ENCODE measurements at regions not wholly inside any gene's neighbourhood (a gene's known extent, or its start where the extent isn't known, plus 50 kb on each side); places are given as distances from the start of the nearest gene placed in this dataset.
"Not testable (repeated sequence)": the region's sequence is repeated elsewhere in the genome, so short reads cannot be mapped to it uniquely, and the experiment has no call there.

- Histone ChIP-seq H3K4me1 (replicated peaks) (no peaks in the 10 kb centered on the region), H3K36me3 (no peaks in the 10 kb centered on the region), H3K27me3 (replicated peaks; ENCODE audit: insufficient read depth) (no peaks in the 10 kb centered on the region), H3K27ac (no peak overlapping the region), H3K4me3 (no peak overlapping the region), H3K9me3 (no peaks in the 10 kb centered on the region)
- no peak for DNase-seq (ENCODE audit: low spot score)
- TF ChIP-seq CTCF (IDR thresholded peaks at IDR 0.05) (no peak), POLR2A (IDR thresholded peaks at IDR 0.05) (no peak), POLR2AphosphoS5 (IDR thresholded peaks at IDR 0.05) (no peak)
- WGBS = 33% methylated on average over 2 of the region's 2 CpGs
- intact Hi-C loops (cut with DNase I) = no loop called here
These were observed 842.1 kb upstream of the ADGRB3 start for GRCh38 chr6:67792996-67793395.

GRCh38 chr6:67790569-67790968, 844.5 kb upstream of the ADGRB3 start:
- Histone ChIP-seq H3K27ac (no peak overlapping the region), H3K27me3 (replicated peaks; ENCODE audit: insufficient read depth) (no peaks in the 10 kb centered on the region), H3K9me3 (no peaks in the 10 kb centered on the region), H3K4me1 (replicated peaks) (no peaks in the 10 kb centered on the region), H3K4me3 (no peak overlapping the region), H3K36me3 (no peaks in the 10 kb centered on the region)
- DNase-seq (ENCODE audit: low spot score) = no peak
- intact Hi-C loops (cut with DNase I) = no loop called here
- 58% methylated on average over 1 of the region's 1 CpG for WGBS
- no peak for TF ChIP-seq POLR2A (IDR thresholded peaks at IDR 0.05)
- no peak for TF ChIP-seq POLR2AphosphoS5 (IDR thresholded peaks at IDR 0.05)
- TF ChIP-seq CTCF (IDR thresholded peaks at IDR 0.05) = no peak

- H3K4me1 ChIP-seq (replicated peaks); H3K27ac ChIP-seq; intact Hi-C loops (cut with DNase I); H3K4me3 ChIP-seq; H3K9me3 ChIP-seq; H3K36me3 ChIP-seq; H3K27me3 ChIP-seq (replicated peaks; ENCODE audit: insufficient read depth); DNase-seq (ENCODE audit: low spot score): not testable (repeated sequence)
- WGBS = 75% methylated on average over 1 of the region's 1 CpG
These were observed 848.0 kb upstream of the ADGRB3 start for GRCh38 chr6:67787119-67787518.

- no peaks in the 10 kb centered on the region for H3K36me3 ChIP-seq
- no peak overlapping the region for H3K27ac ChIP-seq
- no peaks in the 10 kb centered on the region for H3K27me3 ChIP-seq (replicated peaks; ENCODE audit: insufficient read depth)
- H3K9me3 ChIP-seq = no peaks in the 10 kb centered on the region
- H3K4me3 ChIP-seq = no peak overlapping the region
- WGBS = 69% methylated on average over 3 of the region's 3 CpGs
- intact Hi-C loops (cut with DNase I) = no loop called here
- no peak for DNase-seq (ENCODE audit: low spot score)
- H3K4me1 ChIP-seq (replicated peaks) = no peaks in the 10 kb centered on the region
- TF ChIP-seq POLR2AphosphoS5 (IDR thresholded peaks at IDR 0.05) (no peak), CTCF (IDR thresholded peaks at IDR 0.05) (no peak), POLR2A (IDR thresholded peaks at IDR 0.05) (no peak)
These were observed 855.2 kb upstream of the ADGRB3 start for GRCh38 chr6:67779876-67780275.

GRCh38 chr6:67775333-67775732, 859.7 kb upstream of the ADGRB3 start:
- Histone ChIP-seq H3K36me3 (no peaks in the 10 kb centered on the region), H3K9me3 (no peaks in the 10 kb centered on the region), H3K4me3 (no peak overlapping the region), H3K27me3 (replicated peaks; ENCODE audit: insufficient read depth) (no peaks in the 10 kb centered on the region), H3K27ac (no peak overlapping the region), H3K4me1 (replicated peaks) (no peaks in the 10 kb centered on the region)
- 69% methylated on average over 1 of the region's 1 CpG for WGBS
- intact Hi-C loops (cut with DNase I) = no loop called here
- no peak for TF ChIP-seq POLR2A (IDR thresholded peaks at IDR 0.05)
- TF ChIP-seq POLR2AphosphoS5 (IDR thresholded peaks at IDR 0.05) = no peak
- no peak for TF ChIP-seq CTCF (IDR thresholded peaks at IDR 0.05)
- no peak for DNase-seq (ENCODE audit: low spot score)

Measured in prostate gland (tissue), 2 donors.